ENCODE measurements at regions not wholly inside any gene's neighbourhood (a gene's known extent, or its start where the extent isn't known, plus 50 kb on each side); places are given as distances from the start of the nearest gene placed in this dataset.

DNA sequence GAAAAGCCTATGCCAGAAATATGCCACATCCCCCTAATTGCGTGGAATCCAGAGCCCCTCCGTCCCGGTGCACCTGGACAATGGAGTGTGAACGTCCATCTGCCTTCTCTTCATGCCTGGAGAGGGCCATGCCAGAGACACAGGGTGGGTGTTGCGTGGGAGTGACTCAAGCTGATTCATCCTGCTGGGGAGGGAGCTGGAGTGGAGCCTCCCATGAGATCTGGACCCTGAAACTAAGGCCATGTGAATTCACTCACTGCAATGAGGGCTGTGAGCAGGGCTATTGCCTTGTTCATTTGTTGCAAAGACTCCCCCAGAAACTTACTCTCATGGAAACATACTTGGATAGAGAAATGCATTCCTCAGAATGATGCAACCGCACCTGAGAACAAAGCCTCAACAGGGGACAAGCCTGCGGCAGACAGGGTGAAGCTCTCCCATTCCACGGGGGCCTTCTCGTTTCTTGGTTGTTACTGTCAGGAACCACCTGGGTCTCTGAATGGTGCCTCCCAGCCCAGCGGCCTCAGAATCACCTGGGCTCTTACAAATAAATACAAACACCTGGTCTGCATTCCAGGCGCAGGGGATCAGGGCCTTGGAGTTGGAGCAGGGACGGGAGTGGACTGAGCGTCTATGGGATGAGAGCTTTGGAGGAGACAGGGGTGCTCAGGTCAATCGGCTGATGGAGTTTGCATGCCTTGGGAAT is 1031.2 kb downstream of the BRD1 start:
- no peak for DNase-seq

DNA sequence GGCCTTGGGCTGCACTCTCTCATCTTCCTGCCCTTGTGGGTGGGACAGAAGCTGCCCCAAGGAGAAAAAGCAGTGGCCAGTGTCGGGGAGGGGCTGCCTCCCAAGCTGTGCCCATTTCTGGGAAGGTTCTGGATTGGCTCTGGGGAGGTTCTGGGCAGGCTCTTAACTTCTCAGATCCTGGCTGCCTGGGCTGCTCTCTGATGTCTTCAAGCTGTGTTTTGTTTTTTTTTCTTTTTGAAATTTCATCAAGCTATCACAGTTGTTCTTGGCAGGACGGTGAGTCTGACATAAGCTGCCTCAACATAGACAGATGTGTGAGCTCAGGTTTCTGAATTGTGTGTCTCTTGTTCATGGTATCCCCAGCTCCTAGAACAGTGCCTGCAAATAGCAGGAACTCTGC is 1032.0 kb downstream of the BRD1 start:
- no peak for DNase-seq

DNA sequence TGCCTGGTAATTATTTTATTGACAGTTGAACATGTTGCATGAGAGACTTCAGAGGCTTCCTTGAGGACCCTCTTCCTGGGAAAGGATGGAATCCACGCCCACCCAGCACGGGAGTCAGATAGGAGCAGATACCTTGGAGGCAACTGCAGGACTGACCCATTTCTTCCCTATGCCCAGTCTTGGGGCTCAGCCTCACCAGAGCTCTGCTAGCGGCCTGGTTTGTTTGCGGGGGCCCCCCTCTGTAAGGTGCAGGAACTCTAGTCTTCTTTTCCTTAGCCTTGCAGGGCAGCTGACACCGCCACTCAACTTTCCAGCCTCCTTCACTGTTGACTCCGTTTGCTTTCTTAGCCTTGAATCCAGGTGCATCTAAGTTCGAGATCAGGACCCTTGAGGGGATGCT is 1032.8 kb downstream of the BRD1 start:
- DNase-seq, result no peak

DNA sequence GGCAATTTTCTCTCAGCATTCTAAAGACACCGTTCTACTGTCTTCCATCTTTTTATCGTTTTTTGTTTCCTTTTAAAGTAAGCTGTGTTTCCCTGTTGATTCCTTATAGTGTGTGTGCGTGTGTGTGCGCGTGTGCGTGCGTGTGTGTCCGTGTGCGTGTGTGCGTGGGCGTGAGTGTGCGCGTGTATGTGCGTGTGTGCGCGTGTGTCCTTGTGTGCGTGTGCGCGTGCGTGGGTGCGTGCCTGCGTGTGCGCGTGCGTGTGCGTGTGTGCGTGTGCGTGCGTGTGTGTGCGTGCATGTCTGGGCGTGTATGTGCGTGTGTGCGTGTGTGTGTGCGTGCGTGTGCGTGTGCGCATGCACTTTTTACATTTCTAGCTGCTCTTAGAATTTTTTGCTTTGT is 1033.7 kb downstream of the BRD1 start:
- DNase-seq, result no peak

DNA sequence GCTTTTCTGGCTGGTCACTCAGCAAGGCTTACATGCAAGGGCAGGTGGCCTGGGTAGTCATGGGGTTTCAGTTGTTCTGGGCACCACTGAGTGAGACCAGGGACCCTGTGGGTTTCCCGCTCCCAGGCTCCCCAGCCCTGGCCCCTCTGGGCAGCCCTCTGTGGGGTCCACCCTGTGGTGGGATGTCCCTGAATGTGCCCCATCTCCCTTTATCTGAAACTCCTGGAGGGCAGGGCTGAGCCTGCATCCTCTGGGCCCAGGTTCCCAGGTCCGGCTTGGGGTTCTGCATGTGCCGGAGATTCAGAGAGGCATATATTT is 1041.0 kb downstream of the BRD1 start:
- no peak for DNase-seq

DNA sequence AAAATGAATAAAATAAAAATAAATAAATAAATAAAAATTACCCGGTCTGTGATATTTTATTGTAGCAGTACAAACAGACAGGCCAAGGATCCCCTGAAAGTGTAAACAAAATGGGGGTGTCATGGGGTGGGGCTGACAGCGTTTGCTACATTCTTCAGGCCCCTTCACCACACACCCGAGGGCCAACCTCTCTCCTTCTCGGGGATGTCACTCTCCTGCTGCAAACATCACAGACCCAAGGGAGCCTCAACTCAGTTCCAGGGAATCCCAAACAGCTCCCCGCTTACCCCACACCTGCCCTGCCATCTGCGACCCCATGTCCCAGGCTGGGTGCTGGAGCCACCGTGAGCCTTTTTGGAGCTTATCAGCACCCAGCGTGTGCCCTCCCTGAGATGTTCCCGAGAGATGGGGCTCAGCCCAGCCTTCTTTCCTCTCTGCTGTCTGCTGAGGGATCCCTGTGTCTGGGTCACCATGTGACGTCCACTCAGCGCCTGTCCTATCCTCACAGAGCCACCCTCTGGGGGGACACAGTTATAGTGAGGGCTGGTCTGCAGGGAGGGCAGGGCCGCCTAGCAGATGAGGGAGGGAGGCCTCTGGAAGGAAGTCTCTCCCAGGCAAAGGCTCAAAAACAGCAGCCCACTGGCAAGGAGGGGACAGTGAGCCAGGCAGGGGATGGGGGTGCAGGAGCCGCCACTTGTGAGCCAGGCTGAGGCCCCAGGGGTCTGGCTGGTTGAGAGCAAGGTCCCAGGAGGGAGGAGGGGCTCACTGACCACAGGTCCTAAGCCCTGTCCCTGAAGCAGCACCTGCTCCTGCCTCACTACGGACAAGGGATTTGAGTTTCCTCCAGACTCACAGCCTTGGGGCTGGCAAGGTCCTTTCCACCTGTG is 1041.6 kb downstream of the BRD1 start:
- DNase-seq, result no peak

DNA sequence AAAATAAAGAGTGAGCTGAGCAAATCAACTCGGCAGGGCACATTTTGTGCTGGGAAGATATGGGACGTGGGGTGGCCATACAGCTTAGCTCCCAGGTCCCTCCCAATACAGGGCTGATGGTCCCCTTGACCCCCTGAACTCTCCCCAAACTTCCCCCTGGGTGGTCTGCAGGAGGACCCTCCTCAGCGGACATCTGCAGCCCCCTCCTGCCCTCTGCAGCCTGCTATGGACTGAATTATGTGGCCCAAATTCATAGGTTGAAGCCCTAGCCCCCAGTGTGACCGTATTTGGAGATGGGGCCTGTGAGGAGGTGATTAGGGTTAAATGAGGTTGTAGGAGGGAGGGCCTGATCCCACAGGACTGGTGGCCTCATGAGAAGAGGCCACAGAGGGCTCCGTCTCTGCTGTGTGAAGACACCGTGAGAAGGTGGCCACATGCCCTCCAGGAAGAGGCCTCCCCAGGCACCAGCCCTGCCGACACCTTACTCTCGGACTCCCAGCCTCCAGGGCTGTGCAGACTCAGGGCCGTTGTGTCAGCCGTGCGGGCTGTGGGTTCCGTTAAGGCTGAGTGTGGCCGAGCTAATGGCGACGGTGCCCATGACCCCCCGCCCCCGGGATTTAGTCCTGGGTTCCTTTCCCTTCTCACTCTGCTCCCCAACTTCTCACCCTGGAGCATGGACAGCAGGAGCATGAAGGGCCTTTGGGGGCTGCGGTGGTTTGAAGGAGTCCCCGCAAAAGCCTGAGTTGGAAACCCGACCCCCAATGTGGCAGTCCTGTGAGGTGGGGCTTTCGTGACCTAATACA is 1042.8 kb downstream of the BRD1 start:
- no peak for DNase-seq

DNA sequence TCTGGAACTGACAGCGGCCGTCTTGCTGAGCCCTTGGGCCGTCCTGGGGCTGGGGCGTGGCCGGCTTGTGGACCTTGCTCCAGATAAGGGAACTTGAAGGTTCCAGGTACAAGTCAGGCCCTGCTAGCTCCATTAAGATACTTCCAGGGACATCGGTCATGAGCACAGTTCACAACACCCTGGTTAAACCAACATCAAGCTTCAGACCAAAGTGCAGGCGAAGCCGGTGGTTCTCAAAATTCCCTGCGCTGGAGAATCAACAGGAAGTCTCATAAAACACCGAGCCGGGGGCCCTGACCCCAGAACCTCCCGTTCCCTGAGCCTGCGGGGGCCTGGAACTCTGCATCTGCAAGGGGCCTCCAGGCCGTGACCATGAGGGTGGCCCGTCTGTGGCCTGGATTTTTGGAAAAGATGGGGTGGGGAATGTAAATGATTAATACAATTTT is 1043.8 kb downstream of the BRD1 start:
- DNase-seq, result no peak

DNA sequence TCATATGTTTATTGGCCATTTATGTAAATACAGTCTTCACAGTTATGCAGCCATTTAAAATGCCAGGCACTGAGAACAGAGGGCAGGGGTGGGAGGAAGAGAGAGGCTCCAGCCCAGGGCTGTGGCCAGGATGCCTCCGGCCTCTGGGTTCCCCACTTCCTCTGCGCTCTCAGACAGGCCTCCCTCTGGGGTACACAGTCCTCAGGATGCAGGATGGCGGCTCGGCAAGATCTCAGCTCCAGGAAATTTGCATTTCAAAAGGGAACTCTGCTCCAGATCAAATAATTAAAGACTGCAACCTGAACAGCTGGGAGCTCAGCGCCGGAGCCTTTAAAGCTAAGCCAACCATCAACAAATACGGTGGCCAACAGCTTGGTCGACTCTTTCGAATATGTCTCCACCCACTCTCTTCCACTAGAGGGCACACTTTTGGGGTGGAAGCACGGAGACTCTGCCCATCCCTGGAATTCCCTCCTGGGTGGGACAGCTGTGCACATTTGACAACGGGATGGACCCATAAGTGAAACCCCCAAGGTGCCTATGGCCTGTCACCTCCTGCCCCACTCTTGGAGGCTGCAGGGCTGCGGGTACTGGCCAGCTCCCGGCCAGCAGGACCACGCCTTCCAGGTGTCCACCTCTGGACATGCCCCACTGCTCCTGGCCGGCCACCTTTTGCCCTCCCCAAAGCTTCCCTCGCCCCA is 1044.7 kb downstream of the BRD1 start:
- DNase-seq, result peak in 4 of 51 donors; percentile 9 to 12 (median 11)

DNA sequence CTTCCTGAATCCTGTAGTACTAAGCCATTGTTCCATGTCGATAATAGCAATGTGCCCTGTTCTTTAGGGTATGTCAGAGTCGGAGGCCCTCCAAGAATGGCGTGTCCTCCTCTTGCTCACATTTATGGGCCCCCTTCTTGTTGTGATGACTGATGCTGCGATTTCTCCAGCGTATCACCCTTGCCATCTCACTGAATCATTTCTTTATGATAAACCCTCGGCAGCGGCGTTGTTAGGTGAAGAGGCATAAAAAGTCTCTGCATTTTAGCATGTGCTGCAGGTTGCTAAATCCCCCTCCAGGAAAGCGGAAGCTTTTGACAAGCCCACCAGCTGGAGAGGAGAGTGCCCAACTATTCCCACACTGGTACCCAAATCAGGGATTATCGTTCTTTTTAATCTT is 1045.3 kb downstream of the BRD1 start:
- DNase-seq, result no peak

DNA sequence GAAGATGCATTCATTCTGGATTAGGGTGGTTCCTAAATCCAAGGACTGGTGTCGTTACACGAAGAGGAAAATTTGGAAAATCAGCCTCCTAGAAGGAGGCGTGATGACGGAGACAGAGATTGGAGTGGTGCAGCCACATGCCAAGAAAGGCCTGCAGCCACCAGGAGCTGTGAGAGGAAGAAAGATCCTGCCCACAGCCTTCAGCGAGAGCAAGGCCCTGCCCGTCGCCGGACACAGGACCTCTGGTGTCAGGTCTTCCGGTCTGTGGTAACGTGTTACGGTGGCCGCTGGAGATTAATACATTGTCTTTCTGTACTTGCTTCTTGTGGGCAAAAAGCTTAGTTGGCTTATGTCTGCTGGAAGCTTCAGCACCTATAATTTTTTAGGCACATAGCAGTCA is 1045.8 kb downstream of the BRD1 start:
- DNase-seq, result no peak

DNA sequence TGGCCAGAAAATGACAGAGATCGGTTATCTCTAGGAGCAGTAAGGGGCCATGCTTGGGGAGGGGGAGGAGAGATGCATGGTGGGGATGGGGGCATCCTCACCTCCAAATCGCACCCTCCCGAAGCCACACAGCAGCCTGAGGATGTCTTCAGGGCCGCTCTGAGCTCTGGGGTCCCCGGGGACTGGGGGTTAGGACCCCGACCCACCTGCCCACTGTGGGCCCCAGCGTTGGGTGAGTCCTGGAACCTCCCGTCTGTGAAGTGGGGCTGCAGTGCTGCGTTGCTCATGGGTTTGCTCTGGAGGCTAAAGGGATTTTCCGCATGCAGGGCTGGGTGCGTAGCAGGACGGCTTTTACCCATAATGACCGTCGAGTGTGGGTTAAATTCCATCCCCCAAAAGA is 1046.3 kb downstream of the BRD1 start:
- DNase-seq, result no peak

DNA sequence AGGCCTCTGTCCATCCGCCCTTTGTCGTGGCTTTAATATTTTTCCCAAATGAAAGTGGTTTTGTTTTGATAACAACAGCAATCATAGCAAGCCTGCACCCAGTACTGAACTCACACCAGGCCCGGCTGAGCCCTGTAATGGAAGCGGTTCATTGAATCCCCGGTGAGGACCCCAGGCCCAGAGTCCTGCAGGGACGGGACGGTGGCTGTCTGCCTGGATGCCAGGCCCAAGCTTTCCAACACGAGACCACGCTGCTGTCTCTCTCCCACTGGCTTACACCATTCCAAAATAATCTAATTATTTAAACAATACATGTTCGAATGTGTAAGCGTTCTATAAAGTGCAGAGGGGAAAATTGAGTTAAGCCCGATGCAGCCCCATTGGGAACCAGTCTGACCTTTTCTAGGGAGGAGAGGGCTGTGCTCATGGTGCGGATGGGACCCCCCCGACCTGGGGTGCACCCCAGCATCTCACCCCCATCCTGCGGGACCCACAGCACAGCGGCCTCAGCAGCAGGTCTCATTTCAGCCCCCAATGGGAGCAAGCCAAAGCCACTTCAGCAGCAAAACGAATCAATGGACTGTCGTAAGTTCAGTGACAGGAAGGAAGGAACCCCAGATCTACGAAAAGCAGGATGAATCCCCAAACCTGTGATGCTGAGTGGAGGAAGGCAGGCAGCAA is 1046.9 kb downstream of the BRD1 start:
- no peak for DNase-seq

DNA sequence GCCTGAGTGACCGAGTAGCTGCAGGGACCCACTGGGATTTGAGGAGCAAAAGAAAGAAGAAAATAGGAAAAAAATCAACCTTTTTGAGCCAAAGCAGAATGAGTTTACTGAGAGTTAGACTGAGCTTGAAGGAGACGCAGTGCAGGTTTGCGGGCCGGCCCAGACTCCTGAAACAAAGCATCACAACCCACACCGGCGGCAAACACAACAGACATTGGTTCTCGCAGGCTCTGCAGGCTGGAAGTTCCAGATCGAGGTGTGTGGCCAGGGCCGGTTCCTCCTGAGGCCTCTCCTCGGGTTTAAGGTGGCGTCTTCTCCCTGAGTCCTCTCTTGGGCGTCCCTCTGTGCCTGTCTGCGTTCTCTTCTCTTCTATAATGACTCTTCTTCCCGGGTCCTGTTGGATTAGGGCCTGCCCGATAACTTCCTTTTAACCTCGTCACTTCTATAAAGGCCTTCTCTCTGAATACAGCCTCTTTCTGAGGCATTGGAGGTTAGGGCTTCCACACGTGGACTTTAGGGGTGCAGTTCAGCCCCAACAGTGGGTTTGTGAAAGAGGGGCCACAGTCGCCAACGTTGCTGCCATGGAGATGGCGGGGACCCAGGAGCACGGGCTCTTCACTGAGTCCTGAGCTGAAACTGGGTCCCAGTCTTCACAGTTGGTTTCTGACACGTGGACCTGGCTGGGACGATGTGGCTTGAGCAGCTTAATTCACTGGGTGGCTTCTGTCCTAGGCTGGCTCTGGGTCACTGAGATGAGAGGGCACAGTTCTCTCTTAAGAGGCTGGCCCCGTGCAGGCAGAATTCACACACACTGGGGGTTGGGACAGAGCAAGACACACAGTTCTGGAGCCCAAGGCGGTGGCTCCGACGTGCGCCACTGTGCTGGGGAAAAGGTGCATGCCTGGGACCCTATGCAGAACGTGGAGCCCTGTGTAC is 1047.7 kb downstream of the BRD1 start:
- DNase-seq, result no peak

DNA sequence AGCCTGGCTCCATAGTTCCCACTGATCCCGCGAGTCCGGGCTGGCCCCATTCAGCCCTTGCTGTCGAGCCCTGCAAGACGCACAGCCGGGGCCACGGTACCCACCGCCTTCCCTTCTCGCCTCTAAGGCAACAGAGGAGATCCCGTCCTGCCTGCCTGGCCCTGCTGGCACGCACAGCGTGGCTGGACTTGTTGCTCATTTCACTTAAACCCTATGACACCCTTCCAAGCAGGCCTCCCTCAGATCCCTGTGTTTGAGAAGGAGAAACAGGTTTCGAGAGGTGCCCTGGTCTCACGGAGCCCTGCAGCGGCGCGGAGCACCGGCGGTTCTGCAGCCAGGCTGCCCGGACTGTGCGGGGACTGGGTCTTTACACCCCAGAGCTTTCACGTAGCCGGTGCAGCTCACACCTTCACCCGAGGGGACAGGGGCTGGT is 1048.4 kb downstream of the BRD1 start:
- no peak for DNase-seq

DNA sequence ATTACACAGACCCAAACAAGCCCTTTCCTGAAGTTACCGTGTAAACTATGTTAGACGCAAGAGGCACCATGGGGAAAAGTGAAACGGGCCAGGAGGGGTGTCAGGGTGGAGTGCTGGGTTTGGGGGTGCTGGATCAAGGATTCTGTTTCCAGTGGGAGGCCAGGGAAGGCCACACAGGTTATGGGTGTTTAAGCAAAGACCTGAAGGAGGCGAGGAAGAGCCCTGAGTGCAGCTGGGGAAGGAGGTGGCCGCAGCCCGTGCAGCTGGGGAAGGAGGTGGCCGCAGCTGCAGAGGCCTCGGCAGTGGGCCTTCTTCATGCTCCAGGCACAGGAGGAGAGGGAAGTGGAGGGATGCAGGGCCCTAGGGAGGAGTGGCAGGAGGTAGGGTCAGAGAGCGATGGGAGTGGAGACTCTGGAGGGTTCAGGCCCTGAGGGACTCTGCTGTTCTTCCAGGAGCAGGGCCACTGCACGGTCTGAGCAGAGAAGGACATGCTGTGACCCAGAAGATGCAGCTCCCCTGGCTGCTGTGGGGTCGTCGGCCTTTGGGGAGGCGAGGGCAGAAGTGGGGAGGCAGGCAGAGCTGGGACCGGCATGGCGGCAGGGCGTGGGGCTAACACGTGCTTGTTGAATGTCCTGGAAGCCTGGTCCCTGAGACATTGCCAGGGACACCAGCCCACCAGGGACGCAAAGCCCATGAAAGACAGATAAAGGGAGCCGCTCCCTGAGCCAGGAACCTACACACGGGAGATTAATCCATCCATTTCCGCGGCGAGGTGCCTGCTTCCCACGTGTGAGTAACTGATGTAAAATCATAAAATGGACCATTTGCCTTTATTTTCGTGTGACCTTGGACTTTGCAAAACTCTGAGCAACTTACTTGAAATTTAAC is 1049.1 kb downstream of the BRD1 start:
- DNase-seq, result no peak

DNA sequence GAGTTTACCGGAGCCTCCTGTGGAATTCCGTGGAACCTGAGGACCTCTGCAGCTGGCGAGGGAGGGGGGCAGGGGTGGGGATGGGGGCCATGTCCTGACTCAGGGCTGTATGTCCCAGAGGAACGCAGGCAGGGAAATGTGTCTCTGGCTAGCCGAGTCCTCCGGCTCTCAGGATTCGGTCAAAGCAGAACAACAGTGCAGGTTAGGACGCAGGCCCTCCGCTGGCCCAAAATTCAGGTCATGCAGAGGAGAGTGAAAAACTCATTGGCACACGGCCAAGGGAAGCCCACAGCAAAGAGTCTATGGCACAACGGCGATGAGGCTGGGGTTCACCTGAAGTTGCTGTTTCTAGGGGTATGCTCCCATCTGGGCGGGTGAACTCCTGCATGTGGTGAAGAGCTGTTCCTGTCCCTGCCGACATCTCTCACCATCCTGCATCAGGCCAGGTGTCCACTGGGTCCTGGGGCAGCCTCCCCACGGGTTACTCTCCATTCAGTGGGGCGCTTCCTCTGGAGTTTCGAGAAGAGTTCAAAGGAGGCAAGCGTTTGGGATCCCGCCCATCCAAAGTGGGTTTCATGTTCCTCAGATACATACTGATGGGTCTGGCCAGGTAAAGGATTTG is 1055.3 kb downstream of the BRD1 start:
- no peak for DNase-seq

DNA sequence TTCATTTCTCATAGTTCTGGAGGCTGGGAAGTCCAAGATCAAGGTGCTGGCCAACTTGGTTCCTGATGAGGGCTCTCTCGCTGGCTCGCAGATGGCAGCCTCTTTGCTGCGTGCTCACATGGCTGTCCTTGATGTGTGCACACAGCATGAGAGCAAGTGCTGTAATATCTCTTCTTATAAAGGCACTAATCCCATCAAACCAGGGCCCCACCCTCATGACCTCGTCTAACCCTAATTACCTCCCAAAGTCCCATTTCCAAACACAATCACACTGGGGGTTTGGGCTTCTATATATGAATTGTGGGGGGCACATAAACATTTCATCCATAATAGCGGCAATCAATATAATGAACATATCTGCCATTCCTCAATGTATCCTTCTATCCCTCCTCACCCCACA is 1062.1 kb downstream of the BRD1 start:
- no peak for DNase-seq

Measured in hypothalamus (tissue), 51 donors.